ENCODE measurements at regions not wholly inside any gene's neighbourhood (a gene's known extent, or its start where the extent isn't known, plus 50 kb on each side); places are given as distances from the start of the nearest gene placed in this dataset.

- no peak for DNase-seq (ENCODE audit: low read depth in 2 of 2)
These were observed 57.7 kb upstream of the RPS23 start for GRCh38 chr5:82335806-82336205.

- DNase-seq (ENCODE audit: low read depth in 2 of 2): no peak
These were observed 56.7 kb upstream of the RPS23 start for GRCh38 chr5:82334856-82335255.

- DNase-seq (ENCODE audit: low read depth in 2 of 2): no peak
These were observed 56.0 kb upstream of the RPS23 start for GRCh38 chr5:82334085-82334692.

- DNase-seq (ENCODE audit: low read depth in 2 of 2): no peak
These were observed 54.9 kb upstream of the RPS23 start for GRCh38 chr5:82332886-82333615.

- no peak for DNase-seq (ENCODE audit: low read depth in 2 of 2)
These were observed 54.1 kb upstream of the RPS23 start for GRCh38 chr5:82332064-82332855.

GRCh38 chr5:82331557-82331956 is 53.4 kb upstream of the RPS23 start:
- DNase-seq (ENCODE audit: low read depth in 2 of 2): no peak

GRCh38 chr5:82330530-82331270 is 52.5 kb upstream of the RPS23 start:
- no peak for DNase-seq (ENCODE audit: low read depth in 2 of 2)

GRCh38 chr5:82329393-82329792 is 51.2 kb upstream of the RPS23 start:
- no peak for DNase-seq (ENCODE audit: low read depth in 2 of 2)
